Keratinocyte (primary cell): ENCODE measurements at regions not wholly inside any gene's neighbourhood (a gene's known extent, or its start where the extent isn't known, plus 50 kb on each side); places are given as distances from the start of the nearest gene placed in this dataset.

Experiments used
- DNase-seq: peaks from one replicate; pipeline ENCODE4 v3.0.0-alpha.2; 2011; ENCODE audit warnings: low read depth, missing footprints, low spot score
- FAIRE-seq: peaks from 2 replicates; lab custom pipeline; 2011; peaks lifted over from hg19 to GRCh38; lab: Jason Lieb, UNC
- H2AFZ ChIP-seq: 2 replicates; pipeline ENCODE4 v1.6.0; 2012; ENCODE audit warnings: low read length, control low read depth, inconsistent platforms; ENCODE audit not compliant: control insufficient read depth
- H3K27ac ChIP-seq: 2 replicates; pipeline ENCODE4 v1.5.1; 2011; ENCODE audit warnings: low read length; ENCODE audit not compliant: control insufficient read depth, insufficient read depth
- H3K27me3 ChIP-seq: 3 replicates; pipeline ENCODE4 v1.6.0; 2011; ENCODE audit warnings: low read length; ENCODE audit not compliant: control insufficient read depth, insufficient read depth; ENCODE audit errors: extremely low read depth
- H3K36me3 ChIP-seq, 2 experiments: 2 replicates in 1 of 2; 3 replicates in 1 of 2; pipeline ENCODE4 v1.5.1; 2011; ENCODE audit warnings: low read length in 2 of 2, mild to moderate bottlenecking in 1 of 2; ENCODE audit not compliant: control insufficient read depth in 2 of 2, insufficient read depth in 2 of 2; ENCODE audit errors: extremely low read depth in 1 of 2
- H3K4me1 ChIP-seq: 3 replicates; pipeline ENCODE4 v1.5.1; 2011; ENCODE audit warnings: low read length; ENCODE audit not compliant: control insufficient read depth, insufficient read depth; ENCODE audit errors: extremely low read depth
- H3K4me2 ChIP-seq: 3 replicates; pipeline ENCODE4 v1.6.0; 2011; ENCODE audit warnings: low read depth, low read length; ENCODE audit not compliant: control insufficient read depth, insufficient read depth; ENCODE audit errors: extremely low read depth
- H3K4me3 ChIP-seq, 3 experiments: fragments of 200-600 bp in 1 of 3; sonication (generic) in 1 of 3; 2 replicates in 2 of 3; 3 replicates in 1 of 3; pipeline ENCODE4 v1.5.1; 2011 to 2016; ENCODE audit warnings: low read length in 3 of 3, mild to moderate bottlenecking in 3 of 3, control low read depth in 2 of 3, inconsistent platforms in 1 of 3, low read depth in 1 of 3, mixed read lengths in 1 of 3, mixed run types in 1 of 3, moderate library complexity in 1 of 3; ENCODE audit not compliant: control insufficient read depth in 2 of 3, insufficient read depth in 2 of 3; ENCODE audit errors: extremely low read depth in 1 of 3
- H3K79me2 ChIP-seq: 2 replicates; pipeline ENCODE4 v1.6.0; 2012; ENCODE audit warnings: low read length; ENCODE audit not compliant: control insufficient read depth, insufficient read depth
- H3K9ac ChIP-seq: 3 replicates; pipeline ENCODE4 v1.6.0; 2011; ENCODE audit warnings: low read length; ENCODE audit not compliant: control insufficient read depth, insufficient read depth; ENCODE audit errors: extremely low read depth
- H3K9me1 ChIP-seq: 3 replicates; pipeline ENCODE4 v1.6.0; 2011; ENCODE audit warnings: low read length; ENCODE audit not compliant: control insufficient read depth, insufficient read depth; ENCODE audit errors: extremely low read depth
- H3K9me3 ChIP-seq: 2 replicates; pipeline ENCODE4 v1.5.1; 2012; ENCODE audit warnings: low read depth, low read length; ENCODE audit not compliant: control insufficient read depth
- H4K20me1 ChIP-seq: 3 replicates; pipeline ENCODE4 v1.6.0; 2011; ENCODE audit warnings: low read length; ENCODE audit not compliant: control insufficient read depth, insufficient read depth; ENCODE audit errors: extremely low read depth
- CTCF ChIP-seq, 3 experiments: IDR thresholded peaks in 1 of 3; conservative IDR thresholded peaks in 1 of 3; optimal IDR thresholded peaks in 1 of 3; 2 replicates in 2 of 3; 3 replicates in 1 of 3; pipeline versions ENCODE3 to v1.5.1; 2011; ENCODE audit warnings: low read length in 3 of 3, mild to moderate bottlenecking in 3 of 3, moderate library complexity in 2 of 3, control low read depth in 1 of 3, inconsistent platforms in 1 of 3; ENCODE audit not compliant: insufficient read depth in 2 of 3; ENCODE audit errors: extremely low read depth in 1 of 3
- EZH2 ChIP-seq: IDR thresholded peaks from one replicate; pipeline ENCODE4 v1.6.1; 2012; ENCODE audit warnings: inconsistent platforms, mild to moderate bottlenecking, low read length, moderate library complexity
- dilution Hi-C: fragments of 300-500 bp; cut with MboI; formaldehyde crosslinking; loops from one replicate; pipeline ENCODE4 v1.7.0; 2020; ENCODE audit warnings: low sequenced_read_pairs; ENCODE audit not compliant: extremely low pct_ligation_motif_present

GRCh38 chr18:41265047-41265446, 690.0 kb upstream of the PIK3C3 start:
- H3K4me2 ChIP-seq: no peak overlapping the region
- H3K9me1 ChIP-seq: no peaks in the 10 kb centered on the region
- H3K9me3 ChIP-seq: no peaks in the 10 kb centered on the region
- no peak overlapping the region for H3K4me3 ChIP-seq
- no peak overlapping the region for H3K27ac ChIP-seq
- peak overlapping the region; percentile 41 for H2AFZ ChIP-seq
- no peaks in the 10 kb centered on the region for H3K27me3 ChIP-seq
- H3K4me1 ChIP-seq: peaks cover 12% of the 10 kb centered on the region
- no peak for DNase-seq
- H3K9ac ChIP-seq: no peak overlapping the region
- no peak for TF ChIP-seq EZH2
- TF ChIP-seq CTCF (optimal IDR thresholded peaks at IDR 0.05 in 1 of 3, IDR thresholded peaks at IDR 0.05 in 1 of 3, conservative IDR thresholded peaks at IDR 0.05 in 1 of 3; ENCODE audit: extremely low read depth in 1 of 3, insufficient read depth in 2 of 3, low read length in 3 of 3): no peak
- no peaks in the 10 kb centered on the region for H3K36me3 ChIP-seq
- no peak for FAIRE-seq
- dilution Hi-C loops: no loop called here
- H4K20me1 ChIP-seq: no peaks in the 10 kb centered on the region
- H3K79me2 ChIP-seq: no peaks in the 10 kb centered on the region

- Histone ChIP-seq H3K36me3 (no peaks in the 10 kb centered on the region), H3K4me2 (no peak overlapping the region), H2AFZ (no peak overlapping the region), H3K79me2 (no peaks in the 10 kb centered on the region), H3K27ac (no peak overlapping the region), H3K9me1 (no peaks in the 10 kb centered on the region), H3K4me1 (peaks cover 12% of the 10 kb centered on the region), H3K4me3 (no peak overlapping the region), H3K9me3 (no peaks in the 10 kb centered on the region), H3K9ac (no peak overlapping the region), H4K20me1 (no peaks in the 10 kb centered on the region), H3K27me3 (no peaks in the 10 kb centered on the region)
- no peak for DNase-seq
- dilution Hi-C loops: no loop called here
- no peak for FAIRE-seq
- TF ChIP-seq EZH2 (no peak), CTCF (optimal IDR thresholded peaks at IDR 0.05 in 1 of 3, IDR thresholded peaks at IDR 0.05 in 1 of 3, conservative IDR thresholded peaks at IDR 0.05 in 1 of 3; ENCODE audit: extremely low read depth in 1 of 3, insufficient read depth in 2 of 3, low read length in 3 of 3) (no peak)
These were observed 691.1 kb upstream of the PIK3C3 start for GRCh38 chr18:41263956-41264355.
